IPS-15b (cell line): ENCODE measurements at regions not wholly inside any gene's neighbourhood (a gene's known extent, or its start where the extent isn't known, plus 50 kb on each side); places are given as distances from the start of the nearest gene placed in this dataset.

ENCODE experiments used
- H3K27me3 ChIP-seq: one replicate; pipeline ENCODE4 v1.6.1; 2013; ENCODE audit warnings: low read length; ENCODE audit not compliant: control insufficient read depth, insufficient read depth
- H3K36me3 ChIP-seq: one replicate; pipeline ENCODE4 v1.6.1; 2013; ENCODE audit warnings: low read length; ENCODE audit not compliant: control insufficient read depth, insufficient read depth
- H3K4me1 ChIP-seq: one replicate; pipeline ENCODE4 v1.6.1; 2013; ENCODE audit warnings: mild to moderate bottlenecking, low read length; ENCODE audit not compliant: control insufficient read depth, insufficient read depth
- H3K4me3 ChIP-seq: one replicate; pipeline ENCODE4 v1.5.1; 2013; ENCODE audit warnings: low read depth, low read length
- H3K9ac ChIP-seq: one replicate; pipeline ENCODE4 v1.6.1; 2013; ENCODE audit warnings: low read depth, mild to moderate bottlenecking, low read length
- H3K9me3 ChIP-seq: one replicate; pipeline ENCODE4 v1.6.1; 2013; ENCODE audit warnings: mild to moderate bottlenecking, low read length; ENCODE audit not compliant: control insufficient read depth, insufficient read depth

- H3K9ac ChIP-seq: no peak overlapping the region
- no peaks in the 10 kb centered on the region for H3K9me3 ChIP-seq
- no peaks in the 10 kb centered on the region for H3K4me1 ChIP-seq
- H3K36me3 ChIP-seq: no peaks in the 10 kb centered on the region
- H3K4me3 ChIP-seq: no peak overlapping the region
- no peaks in the 10 kb centered on the region for H3K27me3 ChIP-seq
These were observed 758.7 kb upstream of the ZNF608 start for GRCh38 chr5:125505115-125505514.

DNA sequence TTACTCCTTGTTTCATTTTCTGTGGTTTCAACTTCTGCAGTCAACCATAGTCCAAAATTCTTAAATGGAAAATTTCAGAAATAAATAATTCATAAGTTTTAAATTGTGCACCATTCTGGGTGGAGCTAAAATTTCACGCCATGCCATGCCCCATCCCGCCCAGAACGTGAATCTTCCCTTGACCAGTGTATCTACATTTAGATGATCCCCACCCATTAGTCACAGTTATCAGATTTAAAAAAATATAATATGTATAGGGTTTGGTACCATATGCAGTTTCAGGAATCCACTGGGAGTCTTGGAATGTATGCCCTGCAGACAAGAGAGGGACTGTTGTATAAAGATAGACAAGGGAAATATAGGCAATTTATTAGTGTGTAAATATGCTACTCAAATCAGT, 759.7 kb upstream of the ZNF608 start:
- H3K4me3 ChIP-seq: no peak overlapping the region
- no peaks in the 10 kb centered on the region for H3K9me3 ChIP-seq
- H3K36me3 ChIP-seq: no peaks in the 10 kb centered on the region
- no peak overlapping the region for H3K9ac ChIP-seq
- H3K4me1 ChIP-seq: no peaks in the 10 kb centered on the region
- no peaks in the 10 kb centered on the region for H3K27me3 ChIP-seq

- Histone ChIP-seq H3K9ac (no peak overlapping the region), H3K4me3 (no peak overlapping the region), H3K27me3 (no peaks in the 10 kb centered on the region), H3K4me1 (no peaks in the 10 kb centered on the region), H3K36me3 (no peaks in the 10 kb centered on the region), H3K9me3 (no peaks in the 10 kb centered on the region)
These were observed 761.8 kb upstream of the ZNF608 start for GRCh38 chr5:125508225-125508624.

GRCh38 chr5:125510651-125511050, 764.2 kb upstream of the ZNF608 start:
- Histone ChIP-seq H3K9ac (no peak overlapping the region), H3K27me3 (no peaks in the 10 kb centered on the region), H3K4me1 (no peaks in the 10 kb centered on the region), H3K9me3 (no peaks in the 10 kb centered on the region), H3K4me3 (no peak overlapping the region), H3K36me3 (no peaks in the 10 kb centered on the region)

GRCh38 chr5:125517973-125518550, 771.6 kb upstream of the ZNF608 start:
- no peaks in the 10 kb centered on the region for H3K27me3 ChIP-seq
- no peak overlapping the region for H3K4me3 ChIP-seq
- H3K9ac ChIP-seq: no peak overlapping the region
- H3K4me1 ChIP-seq: peaks cover 7% of the 10 kb centered on the region
- no peaks in the 10 kb centered on the region for H3K9me3 ChIP-seq
- H3K36me3 ChIP-seq: no peaks in the 10 kb centered on the region

DNA sequence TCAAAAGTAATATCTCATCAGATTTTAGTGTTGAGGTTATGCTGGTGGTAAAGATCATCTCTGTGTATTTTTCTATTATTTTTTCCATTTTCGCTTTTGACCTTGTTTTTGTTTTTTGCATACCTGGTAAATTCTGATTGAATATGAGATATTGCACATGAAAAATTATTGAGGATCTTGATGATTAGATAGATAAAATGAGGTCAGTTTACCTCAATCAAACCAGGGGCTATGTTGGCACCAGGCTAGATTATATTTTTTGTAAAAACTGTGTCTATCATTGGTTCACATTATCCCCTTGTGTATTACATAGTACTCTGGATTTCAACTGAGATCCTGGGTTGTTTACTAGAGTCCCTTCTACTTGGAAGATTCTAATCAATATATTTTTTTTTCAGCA, 774.9 kb upstream of the ZNF608 start:
- Histone ChIP-seq H3K36me3 (no peaks in the 10 kb centered on the region), H3K27me3 (no peaks in the 10 kb centered on the region), H3K4me3 (no peak overlapping the region), H3K9me3 (no peaks in the 10 kb centered on the region), H3K9ac (no peak overlapping the region), H3K4me1 (peaks cover 7% of the 10 kb centered on the region)

DNA sequence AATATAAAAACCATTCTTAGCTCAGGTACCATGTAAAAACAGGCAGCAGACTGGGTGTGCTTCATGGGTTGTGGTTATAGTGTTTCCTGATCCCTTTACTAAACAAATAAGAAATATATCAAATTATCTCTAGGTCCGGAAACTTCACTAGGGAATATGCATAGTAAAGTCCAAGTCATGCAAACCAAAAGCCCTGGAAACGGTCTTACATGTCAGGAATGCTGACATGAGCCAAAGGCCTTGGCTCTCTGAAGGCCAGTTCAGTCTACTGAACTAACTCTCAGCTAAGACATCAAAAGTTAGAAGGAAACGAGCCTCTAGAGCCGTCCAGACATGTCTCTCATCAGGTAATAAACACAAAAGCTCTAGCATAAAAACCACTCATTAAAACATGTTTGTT, 778.9 kb upstream of the ZNF608 start:
- Histone ChIP-seq H3K9me3 (no peaks in the 10 kb centered on the region), H3K4me1 (peaks cover 2% of the 10 kb centered on the region), H3K4me3 (no peak overlapping the region), H3K36me3 (no peaks in the 10 kb centered on the region), H3K9ac (no peak overlapping the region), H3K27me3 (no peaks in the 10 kb centered on the region)

DNA sequence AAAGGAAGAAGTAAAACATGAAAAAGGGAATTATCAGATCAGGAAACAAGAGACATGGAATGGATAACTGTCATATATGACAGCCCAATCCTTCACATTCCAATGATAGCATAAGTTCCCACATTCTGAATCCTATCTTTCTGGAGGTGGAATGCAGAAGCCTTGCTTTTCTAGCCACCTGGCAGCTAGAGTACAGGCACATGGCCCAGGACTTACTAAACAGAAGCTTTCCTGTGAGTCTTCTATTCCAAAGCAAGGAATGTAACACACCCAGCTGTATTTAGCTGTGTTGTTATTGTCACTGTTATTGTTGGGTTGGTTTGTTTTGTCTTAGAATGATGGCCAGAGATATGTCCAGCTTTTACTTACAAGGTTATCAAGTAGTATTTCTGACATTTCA, 780.5 kb upstream of the ZNF608 start:
- no peak overlapping the region for H3K4me3 ChIP-seq
- H3K27me3 ChIP-seq: no peaks in the 10 kb centered on the region
- peaks cover 2% of the 10 kb centered on the region for H3K4me1 ChIP-seq
- H3K9me3 ChIP-seq: no peaks in the 10 kb centered on the region
- no peak overlapping the region for H3K9ac ChIP-seq
- no peaks in the 10 kb centered on the region for H3K36me3 ChIP-seq

- H3K4me3 ChIP-seq: no peak overlapping the region
- H3K9ac ChIP-seq: no peak overlapping the region
- H3K4me1 ChIP-seq: peaks cover 2% of the 10 kb centered on the region
- H3K36me3 ChIP-seq: no peaks in the 10 kb centered on the region
- no peaks in the 10 kb centered on the region for H3K27me3 ChIP-seq
- H3K9me3 ChIP-seq: no peaks in the 10 kb centered on the region
These were observed 782.4 kb upstream of the ZNF608 start for GRCh38 chr5:125528881-125529280.

- H3K4me3 ChIP-seq: no peak overlapping the region
- H3K27me3 ChIP-seq: no peaks in the 10 kb centered on the region
- H3K9me3 ChIP-seq: no peaks in the 10 kb centered on the region
- peaks cover 2% of the 10 kb centered on the region for H3K4me1 ChIP-seq
- H3K9ac ChIP-seq: no peak overlapping the region
- H3K36me3 ChIP-seq: no peaks in the 10 kb centered on the region
These were observed 784.6 kb upstream of the ZNF608 start for GRCh38 chr5:125530833-125531615.

DNA sequence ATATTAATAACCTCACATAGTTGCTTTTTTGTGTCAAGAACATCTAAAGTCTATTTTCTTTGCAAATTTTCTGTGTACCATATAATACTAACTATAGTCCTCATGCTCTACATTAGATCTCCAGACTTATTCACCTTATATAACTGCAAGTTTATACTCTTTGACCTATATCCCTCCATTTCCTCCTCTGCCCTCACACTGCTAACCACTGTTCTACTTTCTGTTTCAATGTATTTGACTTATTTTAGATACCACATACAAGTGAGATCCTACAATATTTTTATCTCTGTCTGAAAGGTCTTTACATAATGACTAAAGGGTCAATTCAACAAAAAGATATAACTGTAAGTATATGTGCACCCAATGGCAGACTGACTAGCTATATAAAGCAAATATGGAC, 789.7 kb upstream of the ZNF608 start:
- Histone ChIP-seq H3K9ac (no peak overlapping the region), H3K36me3 (no peaks in the 10 kb centered on the region), H3K4me1 (no peaks in the 10 kb centered on the region), H3K27me3 (no peaks in the 10 kb centered on the region), H3K9me3 (no peaks in the 10 kb centered on the region), H3K4me3 (no peak overlapping the region)

DNA sequence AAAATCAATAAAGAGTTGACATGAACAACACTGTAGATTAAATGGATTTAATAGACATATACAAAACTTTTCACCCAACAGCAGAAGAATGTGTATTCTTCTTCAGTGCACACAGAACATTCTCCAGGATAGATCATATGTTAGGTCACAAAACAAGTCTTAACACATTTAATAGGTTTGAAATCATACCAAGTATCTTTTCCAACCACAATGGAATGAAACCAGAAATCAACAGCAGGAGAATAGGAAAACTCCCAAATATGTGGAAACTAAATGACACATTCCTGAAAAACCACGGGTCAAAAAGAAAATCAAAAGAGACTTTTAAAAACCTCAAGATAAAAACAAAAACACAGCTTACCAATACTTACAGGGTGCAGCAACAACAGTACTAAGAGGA, 790.1 kb upstream of the ZNF608 start:
- Histone ChIP-seq H3K27me3 (no peaks in the 10 kb centered on the region), H3K9me3 (no peaks in the 10 kb centered on the region), H3K4me1 (no peaks in the 10 kb centered on the region), H3K36me3 (no peaks in the 10 kb centered on the region), H3K4me3 (no peak overlapping the region), H3K9ac (no peak overlapping the region)
